ENCODE measurements at regions not wholly inside any gene's neighbourhood (a gene's known extent, or its start where the extent isn't known, plus 50 kb on each side); places are given as distances from the start of the nearest gene placed in this dataset.
"Not testable (repeated sequence)": the region's sequence is repeated elsewhere in the genome, so short reads cannot be mapped to it uniquely, and the experiment has no call there.

DNA sequence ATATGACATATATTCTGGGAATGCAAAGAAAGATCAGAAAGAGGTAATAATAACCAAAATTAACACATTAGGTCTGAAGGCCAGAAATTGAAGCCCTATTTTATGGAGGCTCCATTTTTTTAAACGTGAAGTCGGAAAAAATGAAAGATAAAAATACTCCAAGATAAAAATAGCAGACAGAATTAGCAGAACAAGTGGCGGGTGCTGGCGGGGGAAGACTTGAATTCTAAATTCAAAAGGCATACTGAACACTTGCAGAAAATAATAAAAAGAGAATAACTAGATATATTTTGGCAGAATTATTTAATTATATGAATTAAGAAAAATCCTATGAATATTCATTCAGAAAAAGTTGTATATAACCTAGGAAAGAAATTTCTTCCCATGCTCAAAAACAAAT, 543.7 kb upstream of the ACO1 start:
- no peak for DNase-seq

DNA sequence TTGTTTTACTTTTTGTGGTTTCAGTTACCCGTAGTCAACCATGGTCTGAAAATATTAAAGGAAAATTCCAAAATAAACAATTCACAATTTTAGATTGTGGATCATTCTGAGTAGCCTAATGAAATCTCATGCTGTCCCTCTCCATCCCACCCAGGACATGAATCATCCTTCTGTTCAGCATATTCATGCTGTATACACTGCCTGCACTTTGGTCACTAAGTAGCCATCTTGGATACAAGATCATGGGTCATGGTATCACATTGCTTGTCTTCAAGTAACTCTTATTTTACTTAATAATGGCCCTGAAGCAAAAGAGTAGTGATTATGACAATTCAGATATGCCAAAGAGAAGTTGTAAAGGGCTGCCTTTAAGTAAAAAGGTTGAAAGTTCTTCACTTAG, 536.5 kb upstream of the ACO1 start:
- no peak for DNase-seq

DNA sequence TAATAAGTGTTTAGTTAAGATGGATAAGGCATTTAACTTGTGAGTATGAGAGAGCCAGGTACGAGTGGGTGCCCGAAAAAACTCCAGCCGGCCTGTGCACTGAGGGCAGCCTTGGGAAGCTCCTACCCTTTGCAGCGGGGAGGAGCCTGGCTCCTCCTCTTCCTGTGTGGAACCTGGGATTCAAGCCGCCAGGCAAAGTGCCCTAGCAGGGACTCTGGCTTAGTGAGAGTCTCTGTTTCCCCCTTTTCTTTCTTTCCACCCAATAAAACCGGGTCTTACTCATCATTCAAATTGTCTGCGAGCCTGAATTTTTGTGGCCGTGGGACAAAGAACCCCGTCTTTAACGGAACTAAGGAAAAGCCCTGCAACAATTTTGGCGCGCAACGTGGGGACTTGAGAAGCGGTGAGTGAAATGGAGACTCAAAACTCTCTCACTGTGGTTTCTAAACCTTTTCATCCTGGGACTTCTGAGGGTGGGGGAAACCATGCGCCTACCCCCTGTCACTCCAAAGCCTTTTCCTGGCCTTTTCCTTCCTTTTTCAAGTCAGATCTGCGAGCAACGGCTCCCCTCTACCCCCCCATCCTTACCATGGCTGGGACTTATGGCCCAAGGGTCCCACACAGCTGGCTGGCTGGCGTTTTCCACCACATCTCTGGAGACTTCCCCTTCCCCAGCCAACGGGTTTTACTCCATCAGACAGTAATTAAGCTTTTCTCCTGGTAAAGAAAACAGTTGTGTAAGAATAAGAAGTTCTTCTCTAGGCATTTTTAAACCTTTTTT, 535.7 kb upstream of the ACO1 start:
- no peak for DNase-seq

DNA sequence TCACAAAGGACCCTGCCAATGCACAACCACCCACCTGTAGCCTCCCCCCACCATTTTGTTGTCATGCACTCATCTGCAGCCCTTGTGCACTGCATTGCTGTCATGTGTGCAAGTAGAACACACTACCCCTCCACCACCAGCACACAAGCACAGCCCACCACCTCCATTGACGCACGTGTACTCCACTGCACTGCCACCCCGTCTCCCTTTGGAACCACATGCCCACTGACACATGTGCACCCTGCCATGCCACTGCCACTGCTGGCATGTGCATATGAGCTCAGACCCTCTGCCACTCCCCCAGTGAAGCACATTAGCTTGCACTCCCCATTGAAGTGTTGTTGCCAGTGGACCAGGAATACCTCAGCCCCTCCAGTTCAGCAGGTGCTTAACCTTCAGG, 530.3 kb upstream of the ACO1 start:
- DNase-seq, result no peak

DNA sequence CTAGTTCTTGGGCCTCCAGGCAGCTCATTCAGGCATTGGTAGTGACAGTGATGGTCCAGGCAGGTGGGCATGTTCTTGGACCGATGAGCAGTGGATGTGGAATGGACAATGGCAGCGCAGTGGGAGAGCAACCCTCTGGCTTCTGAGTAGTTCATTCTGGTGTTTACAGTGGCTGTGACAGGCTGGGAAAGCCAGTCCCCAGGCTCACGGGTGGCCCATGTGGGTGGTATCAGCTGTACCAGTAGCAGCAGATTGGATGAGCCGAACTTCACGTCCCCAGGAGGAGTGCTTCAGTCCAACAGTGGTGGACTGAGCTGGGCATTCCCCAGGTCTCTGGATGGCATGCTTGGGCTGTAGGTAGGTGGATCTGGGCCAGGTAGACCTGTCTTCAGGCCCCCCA, 515.6 kb upstream of the ACO1 start:
- DNase-seq, result no peak

DNA sequence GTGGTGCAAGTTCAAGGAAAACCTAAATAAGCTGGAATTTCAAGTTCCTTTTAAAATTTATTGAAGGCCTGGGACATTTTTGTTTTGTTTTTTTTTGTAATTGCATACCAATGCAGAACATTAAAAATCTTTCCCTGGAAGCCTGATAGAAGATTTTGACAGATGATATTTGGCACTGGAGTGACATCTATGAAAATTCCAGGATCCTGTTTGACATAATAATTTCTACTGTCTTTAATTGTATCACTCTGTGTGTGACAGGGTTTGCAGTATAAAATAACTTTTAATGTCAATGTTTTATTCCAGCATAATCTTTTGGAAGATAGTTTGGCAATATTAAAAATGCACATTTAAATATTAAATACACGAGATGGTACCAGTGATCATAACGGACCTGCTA, 514.2 kb upstream of the ACO1 start:
- DNase-seq, result no peak

DNA sequence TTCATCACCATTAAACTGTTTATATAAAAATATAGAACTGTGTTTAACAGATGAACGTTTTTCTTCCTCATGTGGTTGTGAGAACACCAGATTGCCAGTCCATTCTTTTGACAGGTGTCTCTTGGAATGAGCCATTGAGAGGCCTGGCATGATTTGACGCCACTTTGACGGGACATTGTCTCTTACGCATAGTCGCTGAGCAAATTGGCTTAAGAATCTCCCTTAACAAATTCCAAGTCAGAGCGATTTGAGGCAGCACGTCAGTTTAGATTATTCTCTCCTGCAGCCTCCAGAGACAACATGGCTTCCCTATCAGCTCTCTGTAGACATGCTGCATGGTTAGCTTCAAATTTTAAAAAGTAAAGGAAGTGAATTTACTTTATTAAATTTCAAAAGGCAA, 510.7 kb upstream of the ACO1 start:
- DNase-seq, result no peak

DNA sequence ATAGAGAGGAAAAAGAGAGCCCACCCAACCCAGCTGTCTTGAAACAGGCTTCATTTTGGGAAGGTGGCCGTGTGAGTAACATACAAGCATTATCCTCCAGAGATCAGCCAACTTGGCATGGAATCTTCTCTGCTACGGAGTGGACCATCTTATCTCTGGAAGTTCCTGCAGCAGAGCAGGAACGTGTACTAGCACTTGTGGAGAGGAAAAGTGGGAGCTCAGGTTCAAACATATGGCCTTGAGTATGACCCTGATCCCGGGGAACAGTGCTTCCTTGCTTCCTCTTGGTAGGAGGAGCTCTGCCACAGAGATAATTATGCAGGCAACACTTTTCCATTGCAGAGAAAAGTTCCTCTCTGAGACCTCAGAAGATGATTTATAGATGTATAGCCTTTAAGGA, 490.4 kb upstream of the ACO1 start:
- DNase-seq, result no peak

DNA sequence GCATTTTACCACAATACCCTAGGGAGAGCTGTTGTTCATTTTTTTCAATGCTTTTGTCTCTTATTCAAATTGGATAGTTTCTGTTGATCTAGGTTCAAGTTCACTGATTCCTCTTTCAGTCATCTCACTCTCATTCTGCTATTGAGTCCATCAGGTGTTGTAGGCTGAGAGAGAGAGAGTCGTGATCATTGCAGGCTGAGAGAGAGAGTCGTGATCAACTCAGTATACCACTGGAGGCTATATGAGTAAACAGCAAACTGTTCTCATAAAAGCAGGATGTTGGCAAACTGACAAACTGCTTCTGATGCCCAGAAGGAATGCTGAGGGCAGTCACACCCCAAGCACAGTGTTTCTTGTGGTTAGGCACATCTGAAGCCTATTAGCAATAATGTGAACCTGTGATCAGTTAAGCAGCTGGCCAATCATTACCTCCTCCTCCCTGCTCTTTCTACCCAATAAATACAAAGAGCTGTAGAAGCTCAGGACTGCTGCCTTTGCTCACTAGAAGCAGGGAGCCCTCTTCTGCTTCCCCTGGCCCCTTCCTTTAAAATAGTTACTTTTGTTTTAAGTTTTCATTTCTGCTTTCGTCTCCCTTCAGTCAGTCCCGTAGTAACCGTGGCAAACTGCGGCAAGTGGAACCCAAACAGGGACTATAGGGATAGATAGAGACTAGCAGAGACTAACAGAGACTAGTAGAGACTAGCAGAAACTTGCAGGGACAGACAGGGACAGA, 476.1 kb upstream of the ACO1 start:
- DNase-seq, result no peak

DNA sequence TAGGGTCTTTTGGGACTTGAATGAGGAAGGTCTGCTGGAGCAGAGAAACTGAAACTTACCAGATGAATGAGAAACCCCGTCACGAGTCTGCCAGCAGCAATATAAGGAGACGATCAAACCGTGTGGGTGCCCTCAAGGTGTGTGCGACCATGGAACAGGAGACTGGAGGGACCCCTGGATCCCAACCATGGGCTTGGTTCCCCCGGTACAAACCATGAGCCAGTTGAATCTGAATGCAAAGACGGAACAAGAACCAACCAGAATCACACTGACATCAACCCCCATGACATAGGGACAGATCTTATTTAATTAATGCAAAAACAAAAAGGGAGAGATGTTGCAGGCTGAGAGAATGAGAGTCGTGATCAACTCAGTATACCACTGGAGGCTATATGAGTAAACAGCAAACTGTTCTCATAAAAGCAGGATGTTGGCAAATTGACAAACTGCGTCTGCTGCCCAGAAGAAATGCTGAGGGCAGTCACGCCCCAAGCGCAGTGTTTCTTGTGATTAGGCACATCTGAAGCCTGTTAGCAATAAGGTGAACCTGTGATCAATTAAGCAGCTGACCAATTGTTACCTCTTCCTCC, 475.5 kb upstream of the ACO1 start:
- no peak for DNase-seq

DNA sequence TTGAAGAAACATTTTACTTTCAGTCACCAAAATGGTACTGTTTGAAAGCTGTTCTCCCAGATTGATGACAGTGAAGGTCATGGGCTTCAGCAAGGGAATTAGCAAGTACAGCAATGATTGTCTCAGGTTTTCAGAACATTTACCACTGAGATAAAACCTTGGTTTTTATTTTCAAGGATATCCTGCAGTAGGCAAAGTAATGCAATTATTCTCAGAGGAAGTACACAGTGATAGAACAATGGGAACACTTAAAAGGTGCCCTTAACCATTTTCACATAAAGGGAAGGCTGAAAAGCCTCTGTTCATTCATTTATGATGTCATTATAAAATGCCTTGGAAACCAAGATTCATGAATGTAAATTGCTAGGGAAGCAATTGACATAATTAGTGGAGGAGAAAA, 471.8 kb upstream of the ACO1 start:
- DNase-seq, result no peak

DNA sequence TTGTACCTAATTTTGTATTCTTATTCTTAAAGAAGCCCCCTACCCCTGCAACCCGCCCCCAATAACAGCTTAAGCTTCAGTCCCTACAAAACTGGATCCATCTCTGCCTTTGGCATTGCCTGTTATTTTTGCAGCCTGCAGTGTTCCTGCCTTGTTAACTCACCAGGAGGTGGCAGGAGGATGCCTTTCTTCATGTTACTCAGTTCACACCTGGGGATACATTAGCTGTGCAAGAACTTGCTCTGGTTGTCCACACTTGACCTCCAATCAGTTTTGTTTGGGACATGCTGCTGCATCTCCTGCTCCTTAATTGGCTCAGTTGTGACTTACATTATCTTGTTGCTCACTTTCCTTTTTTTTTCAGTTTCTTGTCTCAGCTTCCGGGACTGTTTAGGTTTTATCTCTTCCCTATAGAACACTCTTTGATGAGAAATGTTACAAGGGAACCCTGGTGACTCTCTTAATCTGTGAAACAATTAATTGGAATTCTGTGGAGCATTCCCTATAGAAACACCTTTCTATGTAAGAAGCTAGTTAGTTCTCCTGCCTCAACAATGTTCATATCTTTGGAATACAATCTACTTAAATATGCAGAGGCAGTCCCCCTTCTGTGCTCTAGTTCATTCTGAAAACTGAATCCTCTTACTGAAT, 467.7 kb upstream of the ACO1 start:
- DNase-seq, result no peak

DNA sequence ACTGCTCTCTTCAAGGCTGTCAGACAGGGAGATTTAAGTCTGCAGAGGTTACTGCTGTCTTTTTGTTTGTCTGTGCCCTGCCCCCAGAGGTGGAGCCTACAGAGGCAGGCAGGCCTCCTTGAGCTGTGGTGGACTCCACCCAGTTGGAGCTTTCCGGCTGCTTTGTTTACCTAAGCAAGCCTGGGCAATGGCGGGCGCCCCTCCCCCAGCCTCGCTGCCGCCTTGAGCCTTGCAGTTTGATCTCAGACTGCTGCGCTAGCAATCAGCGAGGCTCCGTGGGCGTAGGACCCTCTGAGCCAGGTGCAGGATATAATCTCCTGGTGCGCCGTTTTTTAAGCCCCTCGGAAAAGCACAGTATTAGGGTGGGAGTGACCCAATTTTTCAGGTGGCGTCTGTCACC, 446.7 kb upstream of the ACO1 start:
- DNase-seq, result not testable (repeated sequence)

DNA sequence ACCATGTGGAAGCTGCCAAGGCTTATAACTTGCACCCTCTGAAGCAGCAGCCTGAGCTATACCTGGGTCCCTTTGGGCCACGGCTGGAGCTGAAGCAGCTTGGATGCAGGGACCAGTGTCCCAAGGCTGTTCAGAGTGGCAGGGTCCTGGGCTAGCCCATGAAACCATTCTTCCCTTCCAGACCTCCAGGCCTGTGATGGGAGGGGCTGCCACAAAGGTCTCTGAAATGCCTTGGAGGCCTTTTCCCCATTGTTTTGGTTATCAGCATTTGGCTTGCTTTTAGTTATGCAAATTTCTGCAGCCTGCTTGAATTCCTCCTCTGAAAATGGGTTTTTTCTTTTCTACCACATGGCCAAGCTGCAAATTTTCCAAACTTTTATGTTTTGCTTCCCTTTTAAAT, 433.7 kb upstream of the ACO1 start:
- DNase-seq, result no peak

DNA sequence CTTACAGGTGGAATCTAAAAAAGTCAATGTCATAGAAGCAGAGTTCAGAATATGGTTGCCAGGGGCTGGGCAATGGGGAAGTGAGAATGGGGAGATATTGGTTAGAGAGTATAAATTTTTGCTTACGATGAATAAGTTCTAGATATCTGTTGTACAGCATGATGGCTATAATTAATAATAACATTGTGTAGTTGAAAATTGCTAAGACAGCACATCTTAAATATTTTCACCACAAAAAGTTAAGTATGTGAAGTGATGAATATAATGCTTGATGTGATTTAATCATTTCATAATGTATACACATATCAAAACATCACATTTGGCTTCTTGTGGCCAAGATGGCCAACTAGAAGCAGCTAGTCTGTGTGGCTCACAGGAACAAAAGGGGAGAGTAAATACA, 425.9 kb upstream of the ACO1 start:
- no peak for DNase-seq

DNA sequence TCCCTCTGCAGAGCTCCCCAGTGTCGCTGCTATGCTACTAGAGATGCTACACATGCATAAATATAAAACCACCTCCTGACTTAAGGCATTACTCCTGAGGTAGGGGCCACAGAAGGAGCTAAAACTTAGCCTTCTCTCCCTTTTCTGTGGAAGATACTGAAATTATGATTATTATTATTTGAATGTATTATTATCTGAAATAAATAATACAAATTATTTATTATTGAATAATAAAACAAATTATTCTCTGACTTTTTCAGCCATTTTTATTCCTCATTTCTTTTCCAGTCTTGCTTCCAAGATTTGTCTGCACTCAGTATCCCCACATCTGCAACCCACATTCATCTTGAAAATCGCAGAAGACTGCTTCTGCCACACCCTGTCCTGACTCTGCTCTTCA, 414.9 kb upstream of the ACO1 start:
- DNase-seq, result no peak

DNA sequence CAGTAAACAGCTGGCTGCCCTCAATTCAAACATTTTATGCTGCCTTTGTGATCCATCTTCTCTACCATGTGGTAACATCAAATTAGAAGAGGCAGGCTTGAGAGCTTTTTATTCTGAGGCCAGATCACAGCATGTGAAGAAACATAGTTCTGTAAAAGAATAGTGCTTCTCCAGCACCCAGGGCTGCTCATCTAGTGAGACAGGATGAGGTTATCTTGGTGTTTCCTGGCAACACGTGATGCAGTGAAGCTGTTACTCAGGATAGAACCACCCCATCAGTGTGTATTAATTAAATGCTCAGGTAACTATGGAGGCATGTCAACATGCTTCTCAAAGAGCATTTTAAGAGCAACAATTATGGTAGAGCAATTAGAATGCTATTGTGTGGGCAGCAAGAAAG, 400.5 kb upstream of the ACO1 start:
- DNase-seq, result no peak

DNA sequence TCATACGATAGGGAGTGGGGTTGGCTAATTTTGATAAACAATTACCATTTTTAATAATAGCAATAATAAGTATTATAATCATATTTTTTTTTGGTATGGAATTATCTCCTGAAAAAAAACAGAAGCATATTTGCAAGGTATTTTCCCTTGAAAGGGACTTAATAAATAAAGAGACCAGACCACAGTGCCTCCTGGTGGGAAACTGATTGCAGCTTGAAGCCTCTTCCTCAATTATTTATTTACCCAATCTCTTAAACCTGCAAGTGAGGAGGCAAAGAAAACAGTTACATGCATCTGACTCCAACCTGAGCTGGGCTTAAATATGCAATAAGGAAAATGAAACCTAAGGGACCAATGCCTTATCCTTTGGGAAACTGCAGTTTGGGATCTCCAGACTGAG, 388.1 kb upstream of the ACO1 start:
- DNase-seq, result no peak

DNA sequence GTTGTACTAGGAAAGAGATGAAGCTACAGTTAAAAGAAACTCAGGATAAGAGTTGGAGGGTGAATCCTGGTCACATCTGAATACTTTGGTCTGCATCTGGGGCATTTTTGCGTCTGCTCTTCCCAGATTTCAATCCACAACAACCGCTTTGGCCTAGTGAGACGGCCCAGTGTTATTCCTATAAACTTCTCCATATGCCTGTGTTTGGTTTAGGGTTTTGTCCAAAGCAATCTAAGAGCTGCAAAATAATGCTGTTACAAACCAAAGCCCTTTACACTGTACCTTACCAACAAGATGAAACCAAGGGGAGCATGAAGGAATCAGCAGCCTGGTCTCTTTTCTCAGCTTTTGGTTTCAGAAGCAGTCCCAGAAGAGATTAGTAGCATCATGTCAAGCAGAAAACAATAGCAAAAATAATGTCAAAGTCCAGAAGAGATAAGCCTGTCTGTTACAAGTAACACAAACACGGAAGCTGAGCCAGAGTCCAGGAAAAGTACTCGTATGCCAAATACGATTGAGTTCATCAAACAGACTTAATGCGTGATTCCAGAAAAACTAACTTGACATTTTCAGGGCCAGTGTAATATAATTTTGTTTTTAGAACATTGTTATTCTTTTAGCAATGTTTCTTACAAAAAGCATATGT, 379.9 kb upstream of the ACO1 start:
- DNase-seq, result no peak

DNA sequence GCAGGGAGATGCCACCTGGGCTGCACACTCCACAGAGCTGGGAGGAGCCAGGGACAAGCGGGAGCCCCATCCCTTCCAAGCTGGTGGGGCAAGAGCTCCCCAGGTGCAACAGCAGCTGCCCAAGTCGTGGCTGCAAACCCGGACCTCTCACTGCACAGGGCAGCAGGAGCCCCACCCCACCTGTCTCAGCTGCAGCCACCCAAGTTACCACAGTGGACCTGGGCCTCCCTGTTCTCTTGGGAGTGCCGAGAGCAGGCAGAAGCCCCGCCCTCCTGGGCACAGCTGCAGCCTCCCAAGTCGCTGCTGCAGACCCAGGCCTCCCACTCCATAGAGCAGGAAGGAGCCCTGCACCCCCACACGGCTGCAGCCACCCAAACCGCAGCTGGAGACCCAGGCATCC, 374.1 kb upstream of the ACO1 start:
- DNase-seq, result peak in 1 of 51 donors; percentile 1

DNA sequence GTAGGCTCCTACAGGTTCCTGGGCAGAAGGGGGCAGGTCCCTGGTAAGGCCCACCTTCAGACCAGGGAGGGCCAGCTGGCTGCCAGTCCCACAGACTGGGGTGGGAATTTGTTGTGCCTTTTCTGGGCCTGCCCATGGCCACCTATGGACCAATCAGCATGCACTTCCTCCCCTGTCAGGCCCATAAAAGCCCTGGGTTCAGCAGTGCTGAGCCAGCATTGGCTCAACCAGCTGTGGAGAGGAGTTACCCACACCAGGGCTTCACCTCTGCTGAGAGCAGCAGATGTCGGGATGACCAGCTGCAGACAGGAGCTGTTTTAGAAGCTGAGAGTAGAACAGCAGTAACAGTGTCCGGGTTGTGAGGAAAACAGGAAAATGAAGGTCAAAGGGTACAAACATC, 373.4 kb upstream of the ACO1 start:
- no peak for DNase-seq

DNA sequence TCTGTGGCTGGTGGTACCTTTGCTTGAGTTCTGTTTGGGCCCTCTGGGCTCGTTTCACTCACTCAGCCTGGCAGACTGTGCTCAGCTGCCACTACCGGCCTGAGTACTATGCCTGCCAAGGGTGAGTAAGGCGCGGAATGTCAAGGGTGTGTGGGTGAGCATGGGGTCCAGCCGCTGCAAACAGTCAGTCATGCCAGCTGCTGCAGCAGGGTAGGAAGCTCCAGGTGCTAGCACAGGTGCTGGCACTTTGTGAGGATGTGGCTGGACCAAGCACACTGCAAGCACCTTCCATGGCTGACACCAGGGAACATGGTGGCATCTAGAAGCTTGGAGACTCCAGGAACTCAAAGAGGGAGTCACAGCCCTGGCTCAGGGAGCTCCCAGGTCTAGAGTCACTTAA, 368.6 kb upstream of the ACO1 start:
- no peak for DNase-seq
